ENCODE measurements at regions not wholly inside any gene's neighbourhood (a gene's known extent, or its start where the extent isn't known, plus 50 kb on each side); places are given as distances from the start of the nearest gene placed in this dataset.
"Not testable (repeated sequence)": the region's sequence is repeated elsewhere in the genome, so short reads cannot be mapped to it uniquely, and the experiment has no call there.

GRCh38 chr5:87156631-87157030 is 111.1 kb upstream of the RASA1 start:
- no peak for DNase-seq (ENCODE audit: low spot score in 2 of 2)
- FAIRE-seq = no peak

- no peak for DNase-seq (ENCODE audit: low spot score in 2 of 2)
- no peak for FAIRE-seq
Measured at GRCh38 chr5:87164409-87164808, 103.3 kb upstream of the RASA1 start.

GRCh38 chr5:87169300-87169991 is 98.2 kb upstream of the RASA1 start:
- FAIRE-seq (no peak), DNase-seq (ENCODE audit: low spot score in 2 of 2) (no peak)

- DNase-seq (ENCODE audit: low spot score in 2 of 2) = no peak
- no peak for FAIRE-seq
Measured at GRCh38 chr5:87170799-87171198, 96.9 kb upstream of the RASA1 start.

- FAIRE-seq (no peak), DNase-seq (ENCODE audit: low spot score in 2 of 2) (no peak)
Measured at GRCh38 chr5:87182649-87183048, 85.0 kb upstream of the RASA1 start.

GRCh38 chr5:87183896-87184295 is 83.8 kb upstream of the RASA1 start:
- DNase-seq (ENCODE audit: low spot score in 2 of 2) (no peak), FAIRE-seq (no peak)

- FAIRE-seq = no peak
- no peak for DNase-seq (ENCODE audit: low spot score in 2 of 2)
Measured at GRCh38 chr5:87184605-87185004, 83.1 kb upstream of the RASA1 start.

GRCh38 chr5:87185838-87186237 is 81.8 kb upstream of the RASA1 start:
- DNase-seq (ENCODE audit: low spot score in 2 of 2) (no peak), FAIRE-seq (no peak)

GRCh38 chr5:87188391-87188790 is 79.3 kb upstream of the RASA1 start:
- FAIRE-seq (no peak), DNase-seq (ENCODE audit: low spot score in 2 of 2) (no peak)

GRCh38 chr5:87190041-87190440 is 77.6 kb upstream of the RASA1 start:
- FAIRE-seq (no peak), DNase-seq (ENCODE audit: low spot score in 2 of 2) (no peak)

- FAIRE-seq (no peak), DNase-seq (ENCODE audit: low spot score in 2 of 2) (no peak)
Measured at GRCh38 chr5:87190687-87191086, 77.0 kb upstream of the RASA1 start.

GRCh38 chr5:87191645-87192044 is 76.0 kb upstream of the RASA1 start:
- DNase-seq (ENCODE audit: low spot score in 2 of 2) (no peak), FAIRE-seq (no peak)

- DNase-seq (ENCODE audit: low spot score in 2 of 2) (no peak), FAIRE-seq (no peak)
Measured at GRCh38 chr5:87195104-87195591, 72.5 kb upstream of the RASA1 start.

GRCh38 chr5:87195616-87196015 is 72.1 kb upstream of the RASA1 start:
- DNase-seq (ENCODE audit: low spot score in 2 of 2) = no peak
- no peak for FAIRE-seq

- no peak for FAIRE-seq
- no peak for DNase-seq (ENCODE audit: low spot score in 2 of 2)
Measured at GRCh38 chr5:87198010-87198409, 69.7 kb upstream of the RASA1 start.

GRCh38 chr5:87199246-87199645 is 68.4 kb upstream of the RASA1 start:
- DNase-seq (ENCODE audit: low spot score in 2 of 2) = not testable (repeated sequence)

GRCh38 chr5:87199704-87200103 is 68.0 kb upstream of the RASA1 start:
- FAIRE-seq; DNase-seq (ENCODE audit: low spot score in 2 of 2): not testable (repeated sequence)

More at GRCh38 chr5:87199246-87199645, 68.4 kb upstream of the RASA1 start:
- FAIRE-seq = not testable (repeated sequence)

GRCh38 chr5:87210076-87210475 is 57.6 kb upstream of the RASA1 start:
- FAIRE-seq (no peak), DNase-seq (ENCODE audit: low spot score in 2 of 2) (no peak)

GRCh38 chr5:87210743-87211142 is 56.9 kb upstream of the RASA1 start:
- no peak for DNase-seq (ENCODE audit: low spot score in 2 of 2)
- FAIRE-seq = no peak

GRCh38 chr5:87211676-87212075 is 56.0 kb upstream of the RASA1 start:
- DNase-seq (ENCODE audit: low spot score in 2 of 2) = no peak
- no peak for FAIRE-seq

- FAIRE-seq; DNase-seq (ENCODE audit: low spot score in 2 of 2): not testable (repeated sequence)
Measured at GRCh38 chr5:87212183-87212582, 55.5 kb upstream of the RASA1 start.

GRCh38 chr5:87217480-87217879 is 50.2 kb upstream of the RASA1 start:
- not testable (repeated sequence) for FAIRE-seq; DNase-seq (ENCODE audit: low spot score in 2 of 2)
